Gastrocnemius medialis (tissue), 4 donors: ENCODE measurements at regions not wholly inside any gene's neighbourhood (a gene's known extent, or its start where the extent isn't known, plus 50 kb on each side); places are given as distances from the start of the nearest gene placed in this dataset.

ENCODE experiments used
- CTCF ChIP-seq, 5 experiments: fragments of 450-650 bp in 3 of 5; fragments of 200-600 bp in 2 of 5; sonication (generic) in 2 of 5; IDR thresholded peaks in 4 of 5; conservative IDR thresholded peaks in 1 of 5; 1 replicate in 4 of 5; 2 replicates in 1 of 5; pipeline ENCODE4 v1.5.1; 2016 to 2019; ENCODE audit warnings: antibody characterized with exemption in 5 of 5, mild to moderate bottlenecking in 3 of 5, moderate library complexity in 3 of 5
- POLR2A ChIP-seq, 2 donors: fragments of 450-650 bp; IDR thresholded peaks; one replicate each; pipeline ENCODE4 v1.6.1; 2017; ENCODE audit warnings: antibody characterized with exemption in 2 of 2, mild to moderate bottlenecking in 2 of 2, moderate library complexity in 2 of 2

- TF ChIP-seq POLR2A (IDR thresholded peaks at IDR 0.05) (no peak), CTCF (IDR thresholded peaks at IDR 0.05 in 4 of 5, conservative IDR thresholded peaks at IDR 0.05 in 1 of 5) (no peak)
Observed at GRCh38 chr3:104606812-104607211, 759.9 kb upstream of the ALCAM start.
